ENCODE measurements at regions not wholly inside any gene's neighbourhood (a gene's known extent, or its start where the extent isn't known, plus 50 kb on each side); places are given as distances from the start of the nearest gene placed in this dataset.

GRCh38 chr5:126348855-126349635 is 74.2 kb upstream of the GRAMD2B start:
- TF ChIP-seq ZNF274 (IDR thresholded peaks at IDR 0.05; ENCODE audit: low read depth, low read length) (no peak), YY1 (IDR thresholded peaks at IDR 0.05; ENCODE audit: insufficient read depth, insufficient read length) (no peak)
